HFF-Myc (cell line): ENCODE measurements at regions not wholly inside any gene's neighbourhood (a gene's known extent, or its start where the extent isn't known, plus 50 kb on each side); places are given as distances from the start of the nearest gene placed in this dataset.

Experiments
- DNase-seq: peaks from one replicate; pipeline ENCODE4 v3.0.0-alpha.2; 2011; ENCODE audit warnings: low read depth; ENCODE audit errors: extremely low read depth
- H3K4me3 ChIP-seq: replicated peaks from 2 replicates; pipeline ENCODE4 v1.5.1; 2011; ENCODE audit warnings: low read depth, mild to moderate bottlenecking, control low read depth, low read length
- TF ChIP-seq, protein P1 (sequence below): IDR thresholded peaks from 2 replicates; pipeline ENCODE4 v1.5.1; 2012; ENCODE audit warnings: mild to moderate bottlenecking, low read depth, low read length, control low read depth; ENCODE audit errors: missing control alignments

DNA sequence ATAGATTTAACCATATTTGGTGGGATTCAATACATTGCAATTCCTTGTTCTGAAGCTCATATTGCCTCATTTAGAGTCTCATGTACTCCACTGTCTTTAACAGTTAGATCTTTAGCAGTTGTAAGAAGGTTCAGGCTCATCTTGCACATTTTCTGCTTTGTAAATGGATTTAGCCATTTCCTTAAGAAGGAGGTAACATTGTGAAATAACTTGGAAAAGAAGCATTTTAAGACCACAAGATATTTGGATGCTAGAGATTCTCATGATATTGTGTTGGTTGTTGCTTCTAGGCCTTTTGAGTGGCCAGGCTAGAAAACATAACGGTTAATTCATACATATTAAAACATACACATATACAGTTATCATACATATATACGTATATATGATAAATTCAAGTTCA lies 445.8 kb upstream of the NXPH2 start:
- DNase-seq = no peak
- TF ChIP-seq, protein P1, sequence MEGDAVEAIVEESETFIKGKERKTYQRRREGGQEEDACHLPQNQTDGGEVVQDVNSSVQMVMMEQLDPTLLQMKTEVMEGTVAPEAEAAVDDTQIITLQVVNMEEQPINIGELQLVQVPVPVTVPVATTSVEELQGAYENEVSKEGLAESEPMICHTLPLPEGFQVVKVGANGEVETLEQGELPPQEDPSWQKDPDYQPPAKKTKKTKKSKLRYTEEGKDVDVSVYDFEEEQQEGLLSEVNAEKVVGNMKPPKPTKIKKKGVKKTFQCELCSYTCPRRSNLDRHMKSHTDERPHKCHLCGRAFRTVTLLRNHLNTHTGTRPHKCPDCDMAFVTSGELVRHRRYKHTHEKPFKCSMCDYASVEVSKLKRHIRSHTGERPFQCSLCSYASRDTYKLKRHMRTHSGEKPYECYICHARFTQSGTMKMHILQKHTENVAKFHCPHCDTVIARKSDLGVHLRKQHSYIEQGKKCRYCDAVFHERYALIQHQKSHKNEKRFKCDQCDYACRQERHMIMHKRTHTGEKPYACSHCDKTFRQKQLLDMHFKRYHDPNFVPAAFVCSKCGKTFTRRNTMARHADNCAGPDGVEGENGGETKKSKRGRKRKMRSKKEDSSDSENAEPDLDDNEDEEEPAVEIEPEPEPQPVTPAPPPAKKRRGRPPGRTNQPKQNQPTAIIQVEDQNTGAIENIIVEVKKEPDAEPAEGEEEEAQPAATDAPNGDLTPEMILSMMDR = no peak

GRCh38 chr2:139218181-139218580 lies 438.0 kb upstream of the NXPH2 start:
- TF ChIP-seq, protein P1 = no peak
- no peak overlapping the region for H3K4me3 ChIP-seq
- no peak for DNase-seq

More for the DNA sequence above, 445.8 kb upstream of the NXPH2 start:
- H3K4me3 ChIP-seq = no peak overlapping the region

- TF ChIP-seq, protein P1 = no peak
- DNase-seq = no peak
- H3K4me3 ChIP-seq = no peak overlapping the region
Observed at GRCh38 chr2:139217641-139218040, 437.5 kb upstream of the NXPH2 start.

DNA sequence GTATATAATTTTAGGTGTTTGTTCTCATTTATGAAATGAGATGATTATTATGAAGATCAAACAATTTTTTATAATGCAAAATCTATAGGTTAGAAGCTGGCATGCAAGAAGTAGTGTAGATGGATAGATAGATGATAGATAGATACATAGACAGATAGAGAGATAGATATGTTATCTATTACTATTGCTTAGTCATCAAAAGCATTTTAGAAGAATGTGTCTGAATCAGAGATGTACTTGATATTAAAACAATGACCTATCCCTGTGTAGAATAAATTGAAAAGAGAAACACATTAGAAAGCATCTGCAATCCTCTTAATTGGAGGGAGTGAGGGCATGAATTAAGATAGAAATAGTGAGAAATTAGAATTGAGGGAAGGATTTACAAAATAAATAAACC lies 436.2 kb upstream of the NXPH2 start:
- TF ChIP-seq, protein P1 = no peak
- H3K4me3 ChIP-seq = no peak overlapping the region
- DNase-seq = no peak

GRCh38 chr2:139214801-139215200 lies 434.6 kb upstream of the NXPH2 start:
- TF ChIP-seq, protein P1 = no peak
- H3K4me3 ChIP-seq = no peak overlapping the region
- no peak for DNase-seq

GRCh38 chr2:139209586-139209985 lies 429.4 kb upstream of the NXPH2 start:
- TF ChIP-seq, protein P1 = no peak
- no peak overlapping the region for H3K4me3 ChIP-seq
- DNase-seq = no peak

- no peak for DNase-seq
- H3K4me3 ChIP-seq = no peak overlapping the region
- TF ChIP-seq, protein P1 = no peak
Observed at GRCh38 chr2:139201516-139201915, 421.3 kb upstream of the NXPH2 start.
